ENCODE measurements at regions not wholly inside any gene's neighbourhood (a gene's known extent, or its start where the extent isn't known, plus 50 kb on each side); places are given as distances from the start of the nearest gene placed in this dataset.

DNA sequence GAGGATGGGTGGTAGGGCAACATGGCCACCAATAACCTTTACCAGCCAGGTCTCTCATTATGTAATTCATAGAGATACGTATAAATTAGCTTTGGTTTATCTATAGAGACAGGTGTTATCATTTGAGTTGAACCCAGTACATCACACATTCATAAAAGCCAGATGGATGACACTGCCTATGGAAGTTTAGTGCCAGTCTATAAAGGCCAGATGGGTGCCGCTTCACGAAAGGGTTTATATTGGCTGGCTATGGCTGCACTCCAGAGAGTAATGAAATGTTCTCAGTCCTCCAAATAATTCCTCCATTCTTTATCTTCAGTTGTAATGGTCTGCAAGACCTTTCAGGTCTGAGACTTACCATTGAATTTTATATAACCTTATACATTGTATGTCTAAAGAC is 331.9 kb upstream of the NR3C2 start:
- no peak for DNase-seq (ENCODE audit: low spot score)
- H3K27ac Mint-ChIP-seq (ENCODE audit: unreplicated experiment) = no peak overlapping the region
- TF ChIP-seq, protein P1, sequence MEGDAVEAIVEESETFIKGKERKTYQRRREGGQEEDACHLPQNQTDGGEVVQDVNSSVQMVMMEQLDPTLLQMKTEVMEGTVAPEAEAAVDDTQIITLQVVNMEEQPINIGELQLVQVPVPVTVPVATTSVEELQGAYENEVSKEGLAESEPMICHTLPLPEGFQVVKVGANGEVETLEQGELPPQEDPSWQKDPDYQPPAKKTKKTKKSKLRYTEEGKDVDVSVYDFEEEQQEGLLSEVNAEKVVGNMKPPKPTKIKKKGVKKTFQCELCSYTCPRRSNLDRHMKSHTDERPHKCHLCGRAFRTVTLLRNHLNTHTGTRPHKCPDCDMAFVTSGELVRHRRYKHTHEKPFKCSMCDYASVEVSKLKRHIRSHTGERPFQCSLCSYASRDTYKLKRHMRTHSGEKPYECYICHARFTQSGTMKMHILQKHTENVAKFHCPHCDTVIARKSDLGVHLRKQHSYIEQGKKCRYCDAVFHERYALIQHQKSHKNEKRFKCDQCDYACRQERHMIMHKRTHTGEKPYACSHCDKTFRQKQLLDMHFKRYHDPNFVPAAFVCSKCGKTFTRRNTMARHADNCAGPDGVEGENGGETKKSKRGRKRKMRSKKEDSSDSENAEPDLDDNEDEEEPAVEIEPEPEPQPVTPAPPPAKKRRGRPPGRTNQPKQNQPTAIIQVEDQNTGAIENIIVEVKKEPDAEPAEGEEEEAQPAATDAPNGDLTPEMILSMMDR (IDR thresholded peaks at IDR 0.05; ENCODE audit: unreplicated experiment) = no peak
- H3K4me3 Mint-ChIP-seq (ENCODE audit: unreplicated experiment) = no peak overlapping the region
- no peaks in the 10 kb centered on the region for H3K36me3 Mint-ChIP-seq (ENCODE audit: low read depth, unreplicated experiment)
- no peaks in the 10 kb centered on the region for H3K9me3 Mint-ChIP-seq (ENCODE audit: unreplicated experiment)
- H3K27me3 Mint-ChIP-seq (ENCODE audit: unreplicated experiment) = no peaks in the 10 kb centered on the region
- H3K4me1 Mint-ChIP-seq (ENCODE audit: unreplicated experiment) = peaks cover 4% of the 10 kb centered on the region

DNA sequence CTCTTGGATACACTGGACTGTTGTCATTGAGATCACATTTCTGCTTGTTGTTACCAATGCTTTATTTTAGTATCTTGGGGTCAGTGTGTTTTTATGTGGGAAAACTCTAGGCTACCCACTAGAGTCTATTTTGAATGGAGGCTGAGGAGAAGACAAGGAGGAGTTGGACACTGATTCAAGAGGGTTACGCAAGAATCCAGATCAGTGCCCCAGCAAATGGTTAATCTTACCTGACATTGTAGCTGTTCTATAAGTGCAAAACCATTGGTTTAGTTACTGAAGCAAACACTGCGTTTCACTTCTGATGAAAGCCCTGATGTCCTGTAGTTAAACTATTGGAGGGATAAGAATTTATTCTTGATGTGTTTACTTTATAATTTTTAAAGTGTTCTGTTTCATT is 331.1 kb upstream of the NR3C2 start:
- Mint-ChIP-seq H3K9me3 (ENCODE audit: unreplicated experiment) (no peaks in the 10 kb centered on the region), H3K27me3 (ENCODE audit: unreplicated experiment) (no peaks in the 10 kb centered on the region), H3K4me1 (ENCODE audit: unreplicated experiment) (peaks cover 4% of the 10 kb centered on the region), H3K27ac (ENCODE audit: unreplicated experiment) (no peak overlapping the region), H3K4me3 (ENCODE audit: unreplicated experiment) (no peak overlapping the region), H3K36me3 (ENCODE audit: low read depth, unreplicated experiment) (no peaks in the 10 kb centered on the region)
- TF ChIP-seq, protein P1 (IDR thresholded peaks at IDR 0.05; ENCODE audit: unreplicated experiment) = no peak
- no peak for DNase-seq (ENCODE audit: low spot score)

DNA sequence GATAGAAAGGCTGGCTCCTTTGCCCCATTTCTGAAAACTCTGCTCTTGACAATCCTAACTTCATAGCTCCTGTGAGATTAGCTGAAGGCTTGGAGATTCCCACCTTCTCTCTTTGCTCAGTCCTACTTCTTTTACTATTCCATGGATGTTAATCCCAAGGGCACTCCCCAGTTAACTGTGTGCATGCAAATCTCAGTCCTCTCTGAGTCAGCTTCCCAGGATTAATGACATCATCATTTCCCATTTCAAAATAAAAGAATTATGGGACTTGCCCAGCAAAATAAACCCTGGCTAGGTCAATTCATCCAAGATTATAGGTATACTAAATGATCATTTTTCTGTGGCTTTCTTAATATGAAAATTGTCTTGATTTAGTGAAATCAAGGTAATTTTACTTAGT is 328.6 kb upstream of the NR3C2 start:
- no peaks in the 10 kb centered on the region for H3K9me3 Mint-ChIP-seq (ENCODE audit: unreplicated experiment)
- no peaks in the 10 kb centered on the region for H3K27me3 Mint-ChIP-seq (ENCODE audit: unreplicated experiment)
- H3K27ac Mint-ChIP-seq (ENCODE audit: unreplicated experiment) = no peak overlapping the region
- DNase-seq (ENCODE audit: low spot score) = no peak
- TF ChIP-seq, protein P1 (IDR thresholded peaks at IDR 0.05; ENCODE audit: unreplicated experiment) = no peak
- H3K4me3 Mint-ChIP-seq (ENCODE audit: unreplicated experiment) = no peak overlapping the region
- no peaks in the 10 kb centered on the region for H3K36me3 Mint-ChIP-seq (ENCODE audit: low read depth, unreplicated experiment)
- peaks cover 4% of the 10 kb centered on the region for H3K4me1 Mint-ChIP-seq (ENCODE audit: unreplicated experiment)

DNA sequence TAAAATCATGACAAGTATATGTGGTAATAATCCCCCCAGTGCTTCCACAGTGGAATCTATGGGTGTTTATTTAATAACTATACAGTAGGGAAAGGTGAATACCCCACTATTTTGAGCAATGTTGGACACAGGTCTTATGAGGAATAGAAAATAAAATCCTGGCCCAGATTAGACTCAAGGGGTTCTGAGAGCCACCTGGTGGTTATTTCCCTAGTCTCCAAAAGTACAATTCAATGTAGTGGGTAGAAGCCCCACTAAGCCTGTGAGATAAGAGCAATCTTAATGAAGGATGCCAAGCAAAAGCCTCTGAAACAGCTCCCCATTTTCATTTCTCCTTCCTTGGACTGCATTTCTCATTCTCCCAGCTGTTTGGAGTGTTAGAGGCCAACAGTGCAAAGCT is 328.2 kb upstream of the NR3C2 start:
- no peak for DNase-seq (ENCODE audit: low spot score)
- Mint-ChIP-seq H3K27ac (ENCODE audit: unreplicated experiment) (no peak overlapping the region), H3K4me1 (ENCODE audit: unreplicated experiment) (peaks cover 4% of the 10 kb centered on the region), H3K4me3 (ENCODE audit: unreplicated experiment) (no peak overlapping the region), H3K27me3 (ENCODE audit: unreplicated experiment) (no peaks in the 10 kb centered on the region), H3K36me3 (ENCODE audit: low read depth, unreplicated experiment) (no peaks in the 10 kb centered on the region), H3K9me3 (ENCODE audit: unreplicated experiment) (no peaks in the 10 kb centered on the region)
- TF ChIP-seq, protein P1 (IDR thresholded peaks at IDR 0.05; ENCODE audit: unreplicated experiment) = no peak

DNA sequence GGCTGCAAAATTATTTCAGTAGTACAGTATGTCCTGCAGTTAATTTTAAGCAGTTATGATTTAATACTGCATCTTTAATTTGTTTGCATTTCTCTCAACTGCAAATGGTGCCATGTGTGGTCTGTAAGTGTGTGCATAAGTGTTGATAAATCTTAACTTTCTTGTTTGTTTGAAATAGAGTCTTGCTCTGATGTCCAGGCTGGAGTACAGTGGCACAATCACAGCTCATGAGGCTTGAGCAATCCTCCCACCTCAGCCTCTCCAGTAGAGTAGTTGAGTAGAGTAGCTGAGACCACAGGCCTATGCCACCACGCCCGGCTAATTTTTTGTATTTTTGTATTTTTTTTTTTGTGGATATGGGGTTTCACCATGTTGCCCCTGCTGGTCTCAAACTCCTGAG is 322.5 kb upstream of the NR3C2 start:
- no peak overlapping the region for H3K27ac Mint-ChIP-seq (ENCODE audit: unreplicated experiment)
- no peak overlapping the region for H3K4me3 Mint-ChIP-seq (ENCODE audit: unreplicated experiment)

More for the DNA sequence above, 322.5 kb upstream of the NR3C2 start:
- Mint-ChIP-seq H3K27me3 (ENCODE audit: unreplicated experiment) (no peaks in the 10 kb centered on the region), H3K36me3 (ENCODE audit: low read depth, unreplicated experiment) (no peaks in the 10 kb centered on the region), H3K4me1 (ENCODE audit: unreplicated experiment) (no peaks in the 10 kb centered on the region), H3K9me3 (ENCODE audit: unreplicated experiment) (no peaks in the 10 kb centered on the region)
- DNase-seq (ENCODE audit: low spot score) = no peak
- TF ChIP-seq, protein P1 (IDR thresholded peaks at IDR 0.05; ENCODE audit: unreplicated experiment) = no peak

Measured in endothelial cell (in vitro differentiated cells).